ENCODE measurements at regions not wholly inside any gene's neighbourhood (a gene's known extent, or its start where the extent isn't known, plus 50 kb on each side); places are given as distances from the start of the nearest gene placed in this dataset.

DNA sequence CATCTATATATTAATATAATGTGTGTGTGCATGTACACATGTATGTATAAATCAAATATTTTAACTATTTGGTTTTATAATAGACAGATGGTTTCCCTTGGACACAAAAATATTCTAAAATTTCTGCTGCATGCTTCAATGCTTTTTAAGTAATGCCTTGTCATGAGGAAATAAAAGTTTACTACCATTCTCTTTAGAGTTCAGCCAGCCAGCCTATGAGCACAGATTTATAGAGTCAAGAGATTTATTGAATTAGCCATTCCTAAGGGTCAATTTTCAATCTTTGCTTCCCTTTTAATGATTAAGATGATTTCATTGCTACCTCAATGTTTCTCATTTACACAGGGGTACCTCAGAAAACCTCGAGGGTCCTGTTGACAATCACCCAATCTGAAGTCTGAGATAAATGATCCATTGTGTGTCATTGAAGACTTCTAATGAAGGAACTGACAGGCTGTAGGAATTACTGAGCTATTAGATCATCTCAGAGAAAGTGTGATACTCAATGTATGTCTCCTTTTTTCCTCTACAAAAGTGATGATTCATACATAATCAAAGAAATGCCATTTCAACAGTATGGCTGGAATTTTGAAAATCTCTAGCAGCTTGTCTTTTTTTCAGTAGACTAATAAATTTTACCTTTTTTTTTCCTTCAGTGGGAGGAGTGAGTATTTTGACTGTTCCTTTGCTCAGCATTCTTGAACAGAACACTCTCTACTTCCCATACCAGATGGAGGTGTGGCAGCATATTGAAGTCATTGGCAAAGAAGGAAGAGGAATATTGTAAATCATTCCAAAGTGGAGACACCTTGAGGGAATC, 222.6 kb upstream of the PCDH18 start:
- 15 to 33% (median 26%) methylated on average over 1 of the region's 1 CpG for WGBS, 5 donors

DNA sequence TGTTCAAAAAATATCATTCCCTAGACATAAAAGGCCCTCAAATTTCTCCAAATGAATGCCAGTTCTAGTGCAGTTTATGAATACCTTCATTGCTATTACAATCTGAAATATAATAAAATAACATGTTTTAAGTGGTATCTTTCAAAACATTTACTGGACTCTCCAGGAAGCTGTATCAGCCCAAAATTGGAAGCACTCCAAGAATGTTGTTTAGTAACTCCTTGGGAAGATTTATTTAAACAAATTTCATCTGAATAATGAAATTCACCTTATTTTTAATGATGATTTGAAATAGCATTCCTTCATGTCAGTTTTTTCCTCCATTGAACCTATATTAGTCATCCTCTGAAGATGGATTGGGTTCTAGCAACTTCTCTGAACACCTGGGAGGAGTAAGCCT, 217.2 kb upstream of the PCDH18 start:
- no peaks in the 10 kb centered on the region for H3K4me1 ChIP-seq
- TF ChIP-seq, protein P1, sequence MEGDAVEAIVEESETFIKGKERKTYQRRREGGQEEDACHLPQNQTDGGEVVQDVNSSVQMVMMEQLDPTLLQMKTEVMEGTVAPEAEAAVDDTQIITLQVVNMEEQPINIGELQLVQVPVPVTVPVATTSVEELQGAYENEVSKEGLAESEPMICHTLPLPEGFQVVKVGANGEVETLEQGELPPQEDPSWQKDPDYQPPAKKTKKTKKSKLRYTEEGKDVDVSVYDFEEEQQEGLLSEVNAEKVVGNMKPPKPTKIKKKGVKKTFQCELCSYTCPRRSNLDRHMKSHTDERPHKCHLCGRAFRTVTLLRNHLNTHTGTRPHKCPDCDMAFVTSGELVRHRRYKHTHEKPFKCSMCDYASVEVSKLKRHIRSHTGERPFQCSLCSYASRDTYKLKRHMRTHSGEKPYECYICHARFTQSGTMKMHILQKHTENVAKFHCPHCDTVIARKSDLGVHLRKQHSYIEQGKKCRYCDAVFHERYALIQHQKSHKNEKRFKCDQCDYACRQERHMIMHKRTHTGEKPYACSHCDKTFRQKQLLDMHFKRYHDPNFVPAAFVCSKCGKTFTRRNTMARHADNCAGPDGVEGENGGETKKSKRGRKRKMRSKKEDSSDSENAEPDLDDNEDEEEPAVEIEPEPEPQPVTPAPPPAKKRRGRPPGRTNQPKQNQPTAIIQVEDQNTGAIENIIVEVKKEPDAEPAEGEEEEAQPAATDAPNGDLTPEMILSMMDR (IDR thresholded peaks at IDR 0.05), result no peak
- TF ChIP-seq POLR2A (IDR thresholded peaks at IDR 0.05) (no peak), EP300 (IDR thresholded peaks at IDR 0.05) (no peak), POLR2AphosphoS5 (IDR thresholded peaks at IDR 0.05) (no peak)
- H3K9me3 ChIP-seq, result no peaks in the 10 kb centered on the region
- no peak overlapping the region for H3K4me3 ChIP-seq
- intact Hi-C loops (cut with DNase I; ENCODE audit: low total_unique reads), result no loop called here
- H3K27ac ChIP-seq, result no peak overlapping the region
- H3K27me3 ChIP-seq, result no peaks in the 10 kb centered on the region
- no peaks in the 10 kb centered on the region for H3K36me3 ChIP-seq
- peak in 1 of 2 donors; percentile 13 for DNase-seq

More for the DNA sequence above, 222.6 kb upstream of the PCDH18 start:
- TF ChIP-seq, protein P1 (IDR thresholded peaks at IDR 0.05), result no peak
- TF ChIP-seq POLR2AphosphoS5 (IDR thresholded peaks at IDR 0.05) (no peak), EP300 (IDR thresholded peaks at IDR 0.05) (no peak), POLR2A (IDR thresholded peaks at IDR 0.05) (no peak)
- Histone ChIP-seq H3K36me3 (no peaks in the 10 kb centered on the region), H3K4me3 (no peak overlapping the region), H3K9me3 (no peaks in the 10 kb centered on the region), H3K27ac (no peak overlapping the region), H3K4me1 (no peaks in the 10 kb centered on the region), H3K27me3 (no peaks in the 10 kb centered on the region)
- intact Hi-C loops (cut with DNase I; ENCODE audit: low total_unique reads), result no loop called here
- no peak for DNase-seq

DNA sequence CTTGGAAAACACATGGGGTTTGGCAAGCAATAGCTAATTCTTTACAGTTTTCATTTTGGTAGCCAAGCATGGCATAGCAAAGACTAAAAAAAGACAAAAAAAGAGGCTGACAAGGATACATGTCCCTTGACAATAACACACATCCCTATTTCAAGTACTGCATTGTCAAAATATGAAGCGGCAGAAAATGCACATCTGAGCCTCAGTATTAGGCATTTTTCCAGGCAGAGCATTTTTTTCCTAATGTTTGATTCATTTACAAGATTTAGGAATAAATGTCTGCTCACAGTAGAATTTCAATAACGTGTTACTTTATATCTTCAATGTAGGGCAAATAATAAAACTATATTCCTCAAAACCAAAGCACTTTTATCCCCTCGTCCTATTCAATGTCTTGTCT, 216.3 kb upstream of the PCDH18 start:
- TF ChIP-seq, protein P1 (IDR thresholded peaks at IDR 0.05), result no peak
- TF ChIP-seq EP300 (IDR thresholded peaks at IDR 0.05) (no peak), POLR2AphosphoS5 (IDR thresholded peaks at IDR 0.05) (no peak), POLR2A (IDR thresholded peaks at IDR 0.05) (no peak)
- 52 to 66% (median 61%) methylated on average over 3 of the region's 3 CpGs for WGBS, 5 donors
- intact Hi-C loops (cut with DNase I; ENCODE audit: low total_unique reads), result no loop called here

DNA sequence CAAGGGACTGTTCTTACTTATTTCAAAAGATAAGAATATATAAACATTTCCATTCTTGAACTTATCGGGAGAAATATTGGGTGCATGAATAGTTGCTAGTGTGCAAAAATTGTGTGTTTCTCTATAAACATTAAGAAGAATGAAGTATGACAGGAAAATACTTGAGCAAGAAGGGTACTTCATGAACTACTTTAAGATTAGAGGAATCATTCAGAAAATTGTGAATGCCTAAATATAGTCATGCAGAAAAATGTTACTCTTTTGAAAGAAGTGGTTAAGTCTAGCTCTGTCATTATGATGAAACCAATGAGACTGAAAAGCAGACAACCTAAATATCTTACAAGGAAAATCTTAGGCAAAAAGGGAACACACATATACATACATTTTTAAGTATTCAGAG, 207.8 kb upstream of the PCDH18 start:
- 39 to 66% (median 44%) methylated on average over 1 of the region's 1 CpG for WGBS, 5 donors
- Histone ChIP-seq H3K9me3 (no peaks in the 10 kb centered on the region), H3K36me3 (no peaks in the 10 kb centered on the region), H3K4me3 (no peak overlapping the region), H3K27me3 (no peaks in the 10 kb centered on the region), H3K4me1 (no peaks in the 10 kb centered on the region), H3K27ac (no peak overlapping the region)
- no peak for TF ChIP-seq EP300 (IDR thresholded peaks at IDR 0.05)
- no peak for TF ChIP-seq POLR2A (IDR thresholded peaks at IDR 0.05)
- TF ChIP-seq POLR2AphosphoS5 (IDR thresholded peaks at IDR 0.05), result no peak
- TF ChIP-seq, protein P1 (IDR thresholded peaks at IDR 0.05), result no peak
- no peak for DNase-seq
- intact Hi-C loops (cut with DNase I; ENCODE audit: low total_unique reads), result no loop called here

More for the DNA sequence above, 216.3 kb upstream of the PCDH18 start:
- no peaks in the 10 kb centered on the region for H3K36me3 ChIP-seq
- no peaks in the 10 kb centered on the region for H3K27me3 ChIP-seq
- DNase-seq, result no peak
- H3K27ac ChIP-seq, result no peak overlapping the region
- H3K4me1 ChIP-seq, result no peaks in the 10 kb centered on the region
- no peak overlapping the region for H3K4me3 ChIP-seq
- H3K9me3 ChIP-seq, result no peaks in the 10 kb centered on the region

All from stomach (tissue), 8 donors.